Heart right ventricle (tissue), 16 donors: ENCODE measurements at regions not wholly inside any gene's neighbourhood (a gene's known extent, or its start where the extent isn't known, plus 50 kb on each side); places are given as distances from the start of the nearest gene placed in this dataset.

Experiments used
- ATAC-seq, 8 donors: fragments of 200-7000 bp; cut with Tn5 transposase; one replicate each; pipeline ENCODE4 v1.9.1; 2020; ENCODE audit warnings: mild to moderate bottlenecking in 8 of 8, moderate library complexity in 8 of 8, moderate number of reproducible peaks in 1 of 8
- DNase-seq, 2 donors: peaks; one replicate each; pipeline ENCODE4 v3.0.0-alpha.2; 2020
- H3K27ac ChIP-seq, 10 donors: fragments of 200-600 bp; sonication (generic) in 2 of 10; one replicate each; pipeline versions ENCODE4 v1.5.0 to v1.8.0; 2020 to 2022; ENCODE audit warnings: mild to moderate bottlenecking in 3 of 10
- H3K27me3 ChIP-seq, 7 donors: fragments of 200-600 bp; one replicate each; pipeline ENCODE4 v1.8.0; 2021 to 2022; ENCODE audit warnings: mild to moderate bottlenecking in 2 of 7
- H3K36me3 ChIP-seq, 9 donors: fragments of 200-600 bp; sonication (generic) in 1 of 9; one replicate each; pipeline versions ENCODE4 v1.5.0 to v1.8.0; 2020 to 2022; ENCODE audit warnings: mild to moderate bottlenecking in 2 of 9
- H3K4me1 ChIP-seq, 9 donors: fragments of 200-600 bp; sonication (generic) in 1 of 9; one replicate each; pipeline versions ENCODE4 v1.5.0 to v1.8.0; 2020 to 2022; ENCODE audit warnings: mild to moderate bottlenecking in 4 of 9
- H3K4me3 ChIP-seq, 10 donors: fragments of 200-600 bp; sonication (generic) in 2 of 10; one replicate each; pipeline versions ENCODE4 v1.5.0 to v1.8.0; 2020 to 2022; ENCODE audit warnings: mild to moderate bottlenecking in 7 of 10, moderate library complexity in 2 of 10
- H3K9me3 ChIP-seq, 11 donors: fragments of 200-600 bp in 10 of 11; sonication (generic) in 2 of 11; one replicate each; pipeline versions ENCODE4 v1.5.0 to v1.8.0; 2013 to 2022; ENCODE audit warnings: mild to moderate bottlenecking in 2 of 11, control low read depth in 1 of 11, moderate library complexity in 1 of 11
- WGBS, 2 donors: extraction: QIAGEN DNeasy Blood & Tissue Kit; methylation state at CpG; one replicate each; pipeline ENCODE4 v1.1.7; 2013; ENCODE audit warnings: inconsistent platforms in 1 of 2; 5-methylcytosine and 5-hydroxymethylcytosine counted together
- intact Hi-C, 10 donors: fragments of 100-400 bp; cut with DNase I; formaldehyde crosslinking; loops; one replicate each; pipeline versions ENCODE4 v1.11.1 to v1.14.2; 2022
- TF ChIP-seq, protein P1 (sequence below), 9 donors: fragments of 200-600 bp; sonication (generic) in 2 of 9; IDR thresholded peaks; one replicate each; pipeline versions ENCODE4 v1.5.0 to v1.8.0; 2021 to 2022; ENCODE audit warnings: antibody characterized with exemption in 9 of 9, mild to moderate bottlenecking in 5 of 9, moderate library complexity in 1 of 9
- donor health status: Arrhythmogenic right ventricular cardiomyopathy.
- donor health status: ischemic (EF 13 %, LVEDD 7.1; RV severe dilation, severe dysfunction).
- donor health status: healthy with polysubstance abuse.
- donor health status: DM: no; HTN: yes; CAD: no.
- donor health status: DM: no; HTN: no; CAD: no.
- donor health status: ischemic (EF 25% LVEDD 6.9; RV normal size, moderate dysfunction).
- donor health status: ischemic (EF 25% LVEDD 5.7; RV mildly dilated, moderate dysfunction).
- donor health status: healthy.
- donor health status: DM: yes; HTN: yes; CAD: no.
- donor health status: Ischemic cardiomyopathy.
- donor health status: ischemic (EF 35%, LVEDD 5.7; RV mildly dilated, moderate dysfunction).
- donor health status: nonischemic (EF 11% LVEDD 7.7; RV severe dilation, severe dysfunction).
- donor health status: DM: yes; HTN: yes; CAD: no.
- donor health status: PGD.
- donor health status: ischemic (EF 29% LVEDD 5.4; RV normal size, mild dysfunction).
- donor health status: nonischemic (EF 23%, LVEDD 6.1; RV moderate dilation, normal function).

DNA sequence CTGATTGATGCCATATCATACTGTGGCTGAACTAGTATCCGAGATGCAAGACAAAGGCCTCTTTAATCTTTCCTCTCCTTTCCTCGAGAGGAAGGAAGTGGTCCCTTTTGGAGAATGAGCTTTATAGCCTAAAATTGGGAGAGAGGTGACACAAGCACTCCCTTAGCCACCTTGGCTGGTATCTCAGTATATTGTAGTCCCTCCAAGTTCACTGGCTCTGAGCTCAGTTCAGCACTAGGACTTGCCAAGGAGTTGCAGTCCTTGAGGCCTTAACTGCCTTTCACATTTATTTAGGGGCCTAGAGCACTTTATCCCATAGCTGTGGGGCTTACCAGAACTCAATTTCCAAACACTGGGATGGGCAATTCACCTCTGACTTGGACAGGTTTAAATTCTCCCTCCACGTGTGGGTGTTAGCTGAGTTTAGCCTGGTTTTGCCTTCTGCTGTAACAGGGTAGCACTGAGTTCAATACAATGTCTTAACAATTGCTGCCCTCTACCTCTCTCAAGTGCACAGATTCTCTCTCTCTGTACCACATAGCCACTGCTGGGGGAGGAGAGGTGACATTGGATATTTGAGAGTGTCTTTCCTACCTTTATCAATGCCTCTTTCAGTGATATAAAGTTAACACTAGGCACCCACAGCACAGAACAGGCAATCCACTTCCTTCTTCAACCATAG, 216.4 kb downstream of the TECRL start:
- Histone ChIP-seq H3K9me3 (peaks cover 0 to 14% (median 0%) of the 10 kb centered on the region in 11 donors), H3K4me3 (no peak overlapping the region), H3K27ac (no peak overlapping the region), H3K36me3 (no peaks in the 10 kb centered on the region), H3K27me3 (no peaks in the 10 kb centered on the region), H3K4me1 (no peaks in the 10 kb centered on the region)
- WGBS, 2 donors = 16 to 19% methylated on average over 3 of the region's 3 CpGs
- peak in 2 of 8 donors; percentile 64 to 74 for ATAC-seq
- TF ChIP-seq, protein P1, sequence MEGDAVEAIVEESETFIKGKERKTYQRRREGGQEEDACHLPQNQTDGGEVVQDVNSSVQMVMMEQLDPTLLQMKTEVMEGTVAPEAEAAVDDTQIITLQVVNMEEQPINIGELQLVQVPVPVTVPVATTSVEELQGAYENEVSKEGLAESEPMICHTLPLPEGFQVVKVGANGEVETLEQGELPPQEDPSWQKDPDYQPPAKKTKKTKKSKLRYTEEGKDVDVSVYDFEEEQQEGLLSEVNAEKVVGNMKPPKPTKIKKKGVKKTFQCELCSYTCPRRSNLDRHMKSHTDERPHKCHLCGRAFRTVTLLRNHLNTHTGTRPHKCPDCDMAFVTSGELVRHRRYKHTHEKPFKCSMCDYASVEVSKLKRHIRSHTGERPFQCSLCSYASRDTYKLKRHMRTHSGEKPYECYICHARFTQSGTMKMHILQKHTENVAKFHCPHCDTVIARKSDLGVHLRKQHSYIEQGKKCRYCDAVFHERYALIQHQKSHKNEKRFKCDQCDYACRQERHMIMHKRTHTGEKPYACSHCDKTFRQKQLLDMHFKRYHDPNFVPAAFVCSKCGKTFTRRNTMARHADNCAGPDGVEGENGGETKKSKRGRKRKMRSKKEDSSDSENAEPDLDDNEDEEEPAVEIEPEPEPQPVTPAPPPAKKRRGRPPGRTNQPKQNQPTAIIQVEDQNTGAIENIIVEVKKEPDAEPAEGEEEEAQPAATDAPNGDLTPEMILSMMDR (IDR thresholded peaks at IDR 0.05) = no peak
- intact Hi-C loops = no loop called here
- peak in 1 of 2 donors; percentile 19 for DNase-seq

- H3K4me1 ChIP-seq = no peaks in the 10 kb centered on the region
- H3K27me3 ChIP-seq = no peaks in the 10 kb centered on the region
- no peaks in the 10 kb centered on the region for H3K36me3 ChIP-seq
- intact Hi-C loops = no loop called here
- no peak overlapping the region for H3K4me3 ChIP-seq
- ATAC-seq (no peak), DNase-seq (no peak)
- TF ChIP-seq, protein P1 (IDR thresholded peaks at IDR 0.05) = no peak
- H3K9me3 ChIP-seq = no peaks in the 10 kb centered on the region
- no peak overlapping the region for H3K27ac ChIP-seq
- WGBS, 2 donors = 95 to 97% methylated on average over 14 of the region's 14 CpGs
Observed at GRCh38 chr4:64174247-64174882, 234.9 kb downstream of the TECRL start.

GRCh38 chr4:64166365-64166764, 242.9 kb downstream of the TECRL start:
- ATAC-seq (no peak), DNase-seq (no peak)
- TF ChIP-seq, protein P1 (IDR thresholded peaks at IDR 0.05) = no peak
- Histone ChIP-seq H3K9me3 (no peaks in the 10 kb centered on the region), H3K27me3 (no peaks in the 10 kb centered on the region), H3K27ac (no peak overlapping the region), H3K4me3 (no peak overlapping the region), H3K36me3 (no peaks in the 10 kb centered on the region), H3K4me1 (no peaks in the 10 kb centered on the region)
- intact Hi-C loops = loop anchor here in 2 of 10 donors (10.0 kb wide), 2 partner anchors 98 to 378 kb away; no protein-coding TSS in a partner anchor
- WGBS, 2 donors = 23 to 28% methylated on average over 3 of the region's 3 CpGs

- Histone ChIP-seq H3K4me1 (no peaks in the 10 kb centered on the region), H3K4me3 (peak overlapping the region in 5 of 10 donors; percentile 26 to 39 (median 29)), H3K27ac (no peak overlapping the region), H3K27me3 (no peaks in the 10 kb centered on the region), H3K36me3 (no peaks in the 10 kb centered on the region), H3K9me3 (no peaks in the 10 kb centered on the region)
- TF ChIP-seq, protein P1 (IDR thresholded peaks at IDR 0.05) = peak; percentile 31 to 85 (median 75)
- peak in 1 of 2 donors; percentile 30 for DNase-seq
- ATAC-seq = no peak
- WGBS, 2 donors = 6 to 11% methylated on average over 7 of the region's 7 CpGs
- intact Hi-C loops = loop anchor here in 5 of 10 donors (2.0 to 10.0 kb wide), 4 partner anchors 379 to 426 kb away; no protein-coding TSS in a partner anchor
Observed at GRCh38 chr4:64158648-64159326, 250.5 kb downstream of the TECRL start.
